ENCODE measurements at regions not wholly inside any gene's neighbourhood (a gene's known extent, or its start where the extent isn't known, plus 50 kb on each side); places are given as distances from the start of the nearest gene placed in this dataset.

GRCh38 chr6:1226277-1227099 lies 85.4 kb upstream of the FOXQ1 start:
- in situ Hi-C loops (cut with MboI): no loop called here
- no TSS peak for BruUV-seq (replicated peaks)
- ATAC-seq (no peak), DNase-seq (ENCODE audit: low read depth, low spot score) (no peak), FAIRE-seq (no peak)
- SMC1A ChIA-PET (ENCODE audit: uncharacterized antibody, unreplicated experiment): no interaction called here
- TF ChIP-seq MYC (IDR thresholded peaks at IDR 0.05; ENCODE audit: insufficient read depth, insufficient read length, insufficient replicate concordance, low read length, severe bottlenecking) (no peak), MLLT1 (IDR thresholded peaks at IDR 0.05) (no peak), GABPA (IDR thresholded peaks at IDR 0.05; ENCODE audit: low read depth) (no peak), ZNF207 (IDR thresholded peaks at IDR 0.05; ENCODE audit: borderline replicate concordance) (no peak), FOXM1 (IDR thresholded peaks at IDR 0.05; ENCODE audit: low read depth, low read length) (no peak), NRF1 (conservative IDR thresholded peaks at IDR 0.05; ENCODE audit: low read depth, low read length) (no peak), PBX3 (IDR thresholded peaks at IDR 0.05; ENCODE audit: insufficient replicate concordance, low read depth, low read length) (no peak)
- Histone ChIP-seq H3K9me3 (replicated peaks; ENCODE audit: control insufficient read depth, insufficient read depth, low read length) (no peaks in the 10 kb centered on the region), H3K27me3 (replicated peaks in 1 of 2; ENCODE audit: control insufficient read depth in 2 of 2, insufficient read depth in 2 of 2, low read length in 1 of 2) (peaks cover 0 to 3% of the 10 kb centered on the region in 2 experiments; a peak in 3 of 4 replicates), H3K79me2 (ENCODE audit: control insufficient read depth, insufficient read depth, low read length) (no peaks in the 10 kb centered on the region), H3K9ac (ENCODE audit: control insufficient read depth, insufficient read depth, low read length) (no peak overlapping the region), H3K36me3 (ENCODE audit: control insufficient read depth in 2 of 2, insufficient read depth in 2 of 2, low read length in 1 of 2) (no peaks in the 10 kb centered on the region), H3K4me1 (ENCODE audit: control insufficient read depth, insufficient read depth, low read length) (no peaks in the 10 kb centered on the region), H2AFZ (ENCODE audit: control insufficient read depth, low read depth, low read length) (no peak overlapping the region), H3K27ac (ENCODE audit: control insufficient read depth, insufficient read depth) (no peak overlapping the region), H3K4me2 (ENCODE audit: control insufficient read depth, insufficient read depth) (no peak overlapping the region), H3K4me3 (no peak overlapping the region), H4K20me1 (ENCODE audit: control insufficient read depth, insufficient read depth) (no peaks in the 10 kb centered on the region)
- POLR2A ChIA-PET: no interaction called here
- WGBS (ENCODE audit: insufficient coverage, insufficient replicate concordance, low lambda C conversion rate, missing lambda C conversion rate): 48% methylated on average over 18 of the region's 18 CpGs
- RAD21 ChIA-PET (ENCODE audit: unreplicated experiment): no interaction called here
- CTCF ChIA-PET: no interaction called here
- intact Hi-C loops (cut with micrococcal nuclease; ENCODE audit: unreplicated experiment): no loop called here

Data from GM12878 (cell line).